ENCODE measurements at regions not wholly inside any gene's neighbourhood (a gene's known extent, or its start where the extent isn't known, plus 50 kb on each side); places are given as distances from the start of the nearest gene placed in this dataset.
"Not testable (repeated sequence)": the region's sequence is repeated elsewhere in the genome, so short reads cannot be mapped to it uniquely, and the experiment has no call there.

DNA sequence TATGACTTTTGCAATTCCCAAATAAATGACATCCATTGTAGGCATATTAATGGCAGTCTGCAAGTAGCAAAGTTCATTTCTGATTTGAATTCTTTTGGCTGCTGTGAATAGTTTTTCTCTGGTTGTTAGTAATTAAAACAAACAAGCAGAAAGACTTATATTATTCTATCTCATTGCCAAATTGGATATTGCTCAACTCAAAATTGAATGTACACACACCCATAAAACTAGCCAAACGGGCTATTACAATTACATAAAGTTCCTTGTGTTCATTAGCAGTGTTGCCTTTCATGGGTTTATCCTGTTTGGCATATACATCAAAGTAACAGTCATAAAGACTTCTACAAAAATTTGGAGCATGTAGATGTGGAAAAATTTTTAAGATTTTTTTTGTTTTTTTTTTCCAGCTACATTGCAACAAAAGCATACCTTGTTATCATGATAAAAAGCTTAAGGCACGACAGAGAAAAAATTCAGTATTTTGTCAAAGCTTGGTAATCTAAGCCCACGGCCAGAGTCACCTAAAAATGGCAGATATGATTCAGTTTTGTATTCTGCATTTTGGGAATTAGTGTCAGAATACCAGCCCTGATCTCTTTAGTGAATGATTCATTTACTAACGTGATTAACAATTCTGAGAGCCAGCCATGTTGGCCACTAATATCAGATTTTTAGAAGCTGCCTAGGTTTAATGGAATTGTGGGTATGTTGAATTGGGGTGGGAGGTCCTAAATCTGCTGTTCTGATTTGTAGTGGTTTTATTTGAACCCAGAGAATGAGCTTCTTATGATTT lies 108.4 kb downstream of the KLF5 start:
- H3K36me3 ChIP-seq: no peaks in the 10 kb centered on the region
- no peaks in the 10 kb centered on the region for H3K27me3 ChIP-seq
- TF ChIP-seq, protein P1, sequence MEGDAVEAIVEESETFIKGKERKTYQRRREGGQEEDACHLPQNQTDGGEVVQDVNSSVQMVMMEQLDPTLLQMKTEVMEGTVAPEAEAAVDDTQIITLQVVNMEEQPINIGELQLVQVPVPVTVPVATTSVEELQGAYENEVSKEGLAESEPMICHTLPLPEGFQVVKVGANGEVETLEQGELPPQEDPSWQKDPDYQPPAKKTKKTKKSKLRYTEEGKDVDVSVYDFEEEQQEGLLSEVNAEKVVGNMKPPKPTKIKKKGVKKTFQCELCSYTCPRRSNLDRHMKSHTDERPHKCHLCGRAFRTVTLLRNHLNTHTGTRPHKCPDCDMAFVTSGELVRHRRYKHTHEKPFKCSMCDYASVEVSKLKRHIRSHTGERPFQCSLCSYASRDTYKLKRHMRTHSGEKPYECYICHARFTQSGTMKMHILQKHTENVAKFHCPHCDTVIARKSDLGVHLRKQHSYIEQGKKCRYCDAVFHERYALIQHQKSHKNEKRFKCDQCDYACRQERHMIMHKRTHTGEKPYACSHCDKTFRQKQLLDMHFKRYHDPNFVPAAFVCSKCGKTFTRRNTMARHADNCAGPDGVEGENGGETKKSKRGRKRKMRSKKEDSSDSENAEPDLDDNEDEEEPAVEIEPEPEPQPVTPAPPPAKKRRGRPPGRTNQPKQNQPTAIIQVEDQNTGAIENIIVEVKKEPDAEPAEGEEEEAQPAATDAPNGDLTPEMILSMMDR (IDR thresholded peaks at IDR 0.05): no peak
- TF ChIP-seq EP300 (IDR thresholded peaks at IDR 0.05): no peak
- no peak for TF ChIP-seq POLR2A (IDR thresholded peaks at IDR 0.05)
- no peaks in the 10 kb centered on the region for H3K9me3 ChIP-seq
- WGBS, 2 donors: 33 to 37% methylated on average over 4 of the region's 4 CpGs
- H3K4me3 ChIP-seq: no peak overlapping the region
- H3K4me1 ChIP-seq: peaks cover 0 to 6% (median 0%) of the 10 kb centered on the region in 4 donors
- no peak for DNase-seq (ENCODE audit: low spot score in 2 of 2)
- H3K27ac ChIP-seq: no peak overlapping the region

DNA sequence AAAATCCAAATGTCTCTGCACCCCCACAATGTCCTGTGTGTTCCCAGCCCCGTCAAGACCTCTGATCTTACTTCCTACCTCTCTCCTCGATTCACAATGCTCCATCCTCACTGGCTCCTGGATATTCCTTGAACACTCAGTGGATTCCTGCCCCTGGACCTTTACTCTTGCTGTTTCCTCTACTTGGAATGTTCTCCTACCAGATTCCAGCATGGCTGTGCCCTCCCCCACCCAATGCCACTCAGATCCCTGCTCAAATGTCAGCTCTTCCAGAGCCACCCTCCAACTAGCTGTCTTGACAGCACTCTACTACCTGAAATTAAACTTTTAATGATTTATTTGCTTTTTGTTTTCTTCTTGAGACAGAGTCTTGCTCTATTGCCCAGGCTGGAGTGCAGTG lies 107.4 kb downstream of the KLF5 start:
- Histone ChIP-seq H3K4me3 (no peak overlapping the region), H3K27me3 (no peaks in the 10 kb centered on the region), H3K36me3 (no peaks in the 10 kb centered on the region), H3K4me1 (peaks cover 0 to 6% (median 0%) of the 10 kb centered on the region in 4 donors), H3K9me3 (no peaks in the 10 kb centered on the region), H3K27ac (no peak overlapping the region)
- 85 to 90% methylated on average over 2 of the region's 2 CpGs for WGBS, 2 donors
- no peak for DNase-seq (ENCODE audit: low spot score in 2 of 2)
- TF ChIP-seq EP300 (IDR thresholded peaks at IDR 0.05) (no peak), POLR2A (IDR thresholded peaks at IDR 0.05) (no peak)
- TF ChIP-seq, protein P1 (IDR thresholded peaks at IDR 0.05): no peak

DNA sequence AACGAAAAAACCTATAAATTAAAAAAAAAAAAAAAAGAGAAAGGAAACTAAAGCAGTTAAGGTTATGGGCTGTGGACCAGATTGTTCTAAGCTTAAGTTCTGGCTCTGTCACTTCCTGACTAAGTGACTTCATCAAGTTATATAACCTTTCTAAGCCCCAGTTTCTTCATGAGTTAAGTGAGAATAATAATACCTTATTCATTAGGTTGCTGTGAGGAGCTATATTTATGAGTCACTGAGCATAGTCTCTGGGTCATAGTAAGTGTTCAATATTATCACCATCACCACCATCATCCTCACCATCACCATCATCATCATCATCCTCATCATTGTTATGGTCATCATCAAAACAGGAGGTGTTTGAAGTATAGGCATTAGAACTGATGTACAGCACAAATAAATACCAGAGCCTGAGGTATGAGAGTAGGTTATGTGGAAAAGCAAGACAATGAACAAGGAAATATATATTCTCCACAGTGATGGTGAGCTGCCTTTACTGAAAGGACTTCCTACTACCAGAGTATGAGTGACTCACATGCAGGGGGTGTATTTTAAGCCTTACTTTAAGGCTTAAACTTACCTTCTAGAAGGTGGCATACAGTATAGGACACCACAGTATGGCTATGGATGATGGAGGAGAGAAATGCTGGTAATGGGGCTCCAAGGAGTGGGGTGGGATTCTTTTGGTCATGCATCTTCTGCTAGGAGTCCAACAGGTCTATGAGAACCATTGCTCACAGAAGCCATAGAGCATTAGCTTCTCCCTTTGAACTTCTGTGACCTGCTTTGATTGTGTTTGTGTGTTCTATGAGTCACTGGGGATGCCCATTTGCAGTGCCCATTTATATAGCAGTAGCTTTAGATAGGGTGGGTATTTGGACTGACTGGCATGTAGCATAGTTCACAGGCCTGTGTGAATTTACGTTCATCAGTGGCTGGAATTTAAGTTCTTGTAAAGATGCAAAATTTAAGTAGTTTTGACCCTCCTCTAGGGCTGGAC lies 104.4 kb downstream of the KLF5 start:
- no peak for DNase-seq (ENCODE audit: low spot score in 2 of 2)
- H3K27me3 ChIP-seq: no peaks in the 10 kb centered on the region
- WGBS, 2 donors: 79 to 96% methylated on average over 2 of the region's 2 CpGs
- H3K4me3 ChIP-seq: no peak overlapping the region
- no peak for TF ChIP-seq EP300 (IDR thresholded peaks at IDR 0.05)
- no peak for TF ChIP-seq POLR2A (IDR thresholded peaks at IDR 0.05)
- TF ChIP-seq, protein P1 (IDR thresholded peaks at IDR 0.05): no peak
- H3K4me1 ChIP-seq: no peaks in the 10 kb centered on the region
- no peak overlapping the region for H3K27ac ChIP-seq
- no peaks in the 10 kb centered on the region for H3K36me3 ChIP-seq
- peaks cover 0 to 9% (median 0%) of the 10 kb centered on the region in 4 donors for H3K9me3 ChIP-seq

DNA sequence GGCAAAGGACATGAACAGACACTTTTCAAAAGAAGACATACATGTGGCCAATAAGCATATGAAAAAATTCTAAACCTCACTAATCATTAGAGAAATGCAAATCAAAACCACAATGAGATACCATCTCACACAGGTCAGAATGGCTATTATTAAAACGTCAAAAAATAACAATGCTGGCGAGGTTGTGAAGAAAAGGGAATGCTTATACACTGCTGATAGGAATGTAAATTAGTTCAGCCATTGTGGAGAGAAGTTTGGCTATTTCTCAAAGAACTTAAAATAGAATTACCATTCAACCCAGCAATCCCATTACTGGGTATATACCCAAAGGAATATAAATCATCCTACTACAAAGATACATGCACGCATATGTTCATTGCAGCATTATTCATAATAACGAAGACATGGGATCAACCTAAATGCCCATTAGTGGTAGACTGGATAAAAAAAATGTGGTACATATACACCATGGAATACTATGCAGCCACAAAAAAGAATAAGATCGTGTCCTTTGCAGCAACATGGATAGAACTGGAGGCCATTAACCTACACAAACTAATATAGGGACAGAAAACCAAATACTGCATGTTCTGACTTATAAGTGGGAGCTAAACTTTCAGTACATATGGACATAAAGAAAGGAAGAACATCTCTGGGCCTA lies 101.7 kb downstream of the KLF5 start:
- H3K4me1 ChIP-seq; DNase-seq (ENCODE audit: low spot score in 2 of 2); H3K36me3 ChIP-seq; H3K9me3 ChIP-seq; H3K27ac ChIP-seq; H3K27me3 ChIP-seq; H3K4me3 ChIP-seq: not testable (repeated sequence)
- WGBS, 2 donors: 92 to 96% methylated on average over 5 of the region's 5 CpGs

DNA sequence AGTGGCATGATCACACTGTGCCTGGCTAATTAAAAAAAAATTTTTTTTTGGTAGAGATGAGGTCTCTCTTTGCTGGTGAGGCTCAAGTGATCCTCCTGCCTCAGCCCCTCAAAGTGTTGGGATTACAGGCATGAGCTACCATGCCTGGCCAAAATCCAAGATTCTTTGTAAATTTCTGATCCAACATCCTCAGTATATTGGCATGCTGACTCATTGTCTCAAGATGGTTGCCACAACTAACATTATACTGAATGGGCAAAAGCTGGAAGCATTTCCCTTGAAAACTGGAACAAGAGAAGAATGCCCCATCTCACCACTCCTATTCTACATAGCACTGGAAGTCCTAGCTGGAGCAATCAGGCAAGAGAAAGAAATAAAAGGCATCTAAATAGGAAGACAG lies 100.0 kb downstream of the KLF5 start:
- Histone ChIP-seq H3K9me3 (peaks cover 0 to 9% (median 0%) of the 10 kb centered on the region in 4 donors), H3K4me1 (no peaks in the 10 kb centered on the region), H3K4me3 (no peak overlapping the region), H3K27me3 (no peaks in the 10 kb centered on the region), H3K36me3 (no peaks in the 10 kb centered on the region), H3K27ac (no peak overlapping the region)
- no peak for DNase-seq (ENCODE audit: low spot score in 2 of 2)
- TF ChIP-seq, protein P1 (IDR thresholded peaks at IDR 0.05): no peak
- no peak for TF ChIP-seq POLR2A (IDR thresholded peaks at IDR 0.05)
- no peak for TF ChIP-seq EP300 (IDR thresholded peaks at IDR 0.05)
